ENCODE measurements at regions not wholly inside any gene's neighbourhood (a gene's known extent, or its start where the extent isn't known, plus 50 kb on each side); places are given as distances from the start of the nearest gene placed in this dataset.
"Not testable (repeated sequence)": the region's sequence is repeated elsewhere in the genome, so short reads cannot be mapped to it uniquely, and the experiment has no call there.

GRCh38 chr15:85196697-85197096 is 183.7 kb upstream of the AKAP13 start:
- H3K27ac ChIP-seq: not testable (repeated sequence)

GRCh38 chr15:85197582-85197981 is 182.8 kb upstream of the AKAP13 start:
- not testable (repeated sequence) for H3K27ac ChIP-seq

GRCh38 chr15:85198432-85198831 is 182.0 kb upstream of the AKAP13 start:
- not testable (repeated sequence) for H3K27ac ChIP-seq

- not testable (repeated sequence) for H3K27ac ChIP-seq
Observed at GRCh38 chr15:85200215-85200614, 180.2 kb upstream of the AKAP13 start.

- not testable (repeated sequence) for H3K27ac ChIP-seq
Observed at GRCh38 chr15:85201118-85201793, 179.1 kb upstream of the AKAP13 start.

DNA sequence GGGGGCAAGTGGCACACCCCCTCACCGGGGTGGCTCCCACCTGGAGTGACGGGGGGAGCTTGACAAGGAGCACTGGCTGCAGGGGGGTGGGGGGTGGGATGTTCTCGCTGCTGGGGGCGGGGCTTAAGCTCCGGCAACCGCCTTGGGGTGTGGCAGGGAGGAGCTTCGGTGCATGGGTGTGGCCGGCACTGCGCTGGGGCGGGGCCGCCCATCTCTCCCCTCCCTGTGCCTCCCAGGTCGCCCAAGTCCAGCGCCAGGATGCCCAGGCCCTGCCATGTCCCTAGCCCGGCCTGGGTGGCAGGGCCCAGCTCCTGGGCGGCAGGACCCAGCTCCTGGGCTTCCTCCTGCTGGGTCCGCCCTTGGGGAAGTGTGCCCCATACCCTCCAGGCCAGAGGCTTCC is 175.9 kb upstream of the AKAP13 start:
- H3K27ac ChIP-seq: not testable (repeated sequence)

DNA sequence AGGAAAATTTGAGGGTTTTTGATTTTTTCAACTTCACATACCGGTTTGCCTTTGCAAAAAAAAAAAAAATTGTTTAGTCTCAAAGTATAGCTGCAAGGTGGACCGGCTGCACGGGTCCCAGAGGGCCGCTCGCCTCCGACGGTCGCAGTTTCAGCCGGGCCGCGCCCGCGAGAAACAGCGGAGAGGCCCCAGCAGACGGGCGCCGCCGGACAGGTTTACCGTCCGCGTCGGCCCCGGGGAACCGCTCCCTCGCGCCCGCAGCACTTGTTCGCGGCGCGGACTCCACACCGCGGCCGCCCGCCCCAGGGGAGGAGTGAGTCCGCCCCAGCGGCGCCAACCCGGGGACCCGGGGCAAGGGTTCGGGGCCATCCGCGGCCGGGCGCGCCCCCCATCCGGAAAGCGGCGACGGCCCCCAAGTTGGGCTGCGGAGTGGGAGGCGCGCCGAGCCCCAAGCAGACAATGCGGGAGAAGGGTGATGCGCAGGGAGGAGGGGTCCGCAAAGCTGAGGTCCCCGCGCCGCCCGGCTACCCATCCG is 146.5 kb upstream of the AKAP13 start:
- not testable (repeated sequence) for H3K27ac ChIP-seq

DNA sequence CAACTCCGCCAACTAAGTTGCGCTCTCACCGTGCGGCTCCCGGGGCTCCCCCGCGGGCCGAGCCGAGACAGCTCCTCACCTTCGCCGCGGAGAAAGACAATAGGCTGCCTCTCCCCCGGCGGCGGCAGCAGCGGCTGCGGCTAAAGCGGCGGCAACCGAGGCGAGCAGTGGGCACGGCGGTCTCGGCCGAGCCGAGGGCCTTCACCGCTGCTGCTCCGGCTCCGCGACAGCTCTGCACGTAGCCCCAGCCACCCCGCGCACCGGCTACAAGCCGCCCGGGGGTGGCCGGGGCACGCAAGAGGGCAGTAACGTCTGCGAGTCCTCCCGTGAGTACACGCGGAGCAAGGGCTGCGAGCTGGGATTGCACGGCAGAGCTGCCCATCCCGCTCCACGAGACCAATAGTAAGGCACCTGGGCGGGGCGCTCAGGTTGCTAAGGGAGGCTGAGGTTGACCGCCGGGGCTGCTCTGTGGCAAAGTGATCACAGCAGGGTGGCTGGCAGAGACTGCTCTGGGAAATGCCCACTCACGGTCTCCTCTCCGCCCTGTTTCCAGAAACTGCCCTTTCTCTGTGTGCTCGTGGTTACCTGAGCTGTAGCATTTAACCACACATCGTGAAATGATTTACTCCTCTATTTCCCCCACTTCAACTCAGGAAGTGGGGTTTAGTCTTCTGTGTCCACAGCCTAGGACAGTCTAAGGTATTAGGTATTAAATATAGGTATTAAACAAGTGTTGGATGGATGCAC is 145.8 kb upstream of the AKAP13 start:
- H3K27ac ChIP-seq: not testable (repeated sequence)

DNA sequence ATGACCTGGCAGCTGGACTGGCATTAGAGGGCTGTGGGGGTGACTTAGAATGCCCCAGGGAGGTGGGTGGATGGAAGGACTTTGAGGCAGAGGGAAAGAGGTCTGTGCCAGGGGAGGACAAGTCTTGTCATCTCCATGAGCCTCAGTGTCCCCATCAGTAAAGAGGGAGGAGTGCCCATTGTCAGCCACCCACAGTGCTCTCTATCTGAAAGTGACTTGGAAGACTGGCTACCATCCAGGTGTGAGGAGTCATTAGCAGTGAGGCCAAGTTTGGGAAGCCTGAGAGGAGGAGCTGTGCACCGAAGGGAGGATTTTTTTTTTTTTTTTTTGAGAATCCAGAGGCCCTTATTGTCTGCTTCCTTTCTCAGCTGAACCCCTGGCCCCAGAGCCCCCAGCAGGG is 136.3 kb upstream of the AKAP13 start:
- not testable (repeated sequence) for H3K27ac ChIP-seq

- H3K27ac ChIP-seq: not testable (repeated sequence)
- TF ChIP-seq, protein P1, sequence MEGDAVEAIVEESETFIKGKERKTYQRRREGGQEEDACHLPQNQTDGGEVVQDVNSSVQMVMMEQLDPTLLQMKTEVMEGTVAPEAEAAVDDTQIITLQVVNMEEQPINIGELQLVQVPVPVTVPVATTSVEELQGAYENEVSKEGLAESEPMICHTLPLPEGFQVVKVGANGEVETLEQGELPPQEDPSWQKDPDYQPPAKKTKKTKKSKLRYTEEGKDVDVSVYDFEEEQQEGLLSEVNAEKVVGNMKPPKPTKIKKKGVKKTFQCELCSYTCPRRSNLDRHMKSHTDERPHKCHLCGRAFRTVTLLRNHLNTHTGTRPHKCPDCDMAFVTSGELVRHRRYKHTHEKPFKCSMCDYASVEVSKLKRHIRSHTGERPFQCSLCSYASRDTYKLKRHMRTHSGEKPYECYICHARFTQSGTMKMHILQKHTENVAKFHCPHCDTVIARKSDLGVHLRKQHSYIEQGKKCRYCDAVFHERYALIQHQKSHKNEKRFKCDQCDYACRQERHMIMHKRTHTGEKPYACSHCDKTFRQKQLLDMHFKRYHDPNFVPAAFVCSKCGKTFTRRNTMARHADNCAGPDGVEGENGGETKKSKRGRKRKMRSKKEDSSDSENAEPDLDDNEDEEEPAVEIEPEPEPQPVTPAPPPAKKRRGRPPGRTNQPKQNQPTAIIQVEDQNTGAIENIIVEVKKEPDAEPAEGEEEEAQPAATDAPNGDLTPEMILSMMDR (conservative IDR thresholded peaks at IDR 0.05): peak; percentile 35
Observed at GRCh38 chr15:85250938-85251542, 129.4 kb upstream of the AKAP13 start.

DNA sequence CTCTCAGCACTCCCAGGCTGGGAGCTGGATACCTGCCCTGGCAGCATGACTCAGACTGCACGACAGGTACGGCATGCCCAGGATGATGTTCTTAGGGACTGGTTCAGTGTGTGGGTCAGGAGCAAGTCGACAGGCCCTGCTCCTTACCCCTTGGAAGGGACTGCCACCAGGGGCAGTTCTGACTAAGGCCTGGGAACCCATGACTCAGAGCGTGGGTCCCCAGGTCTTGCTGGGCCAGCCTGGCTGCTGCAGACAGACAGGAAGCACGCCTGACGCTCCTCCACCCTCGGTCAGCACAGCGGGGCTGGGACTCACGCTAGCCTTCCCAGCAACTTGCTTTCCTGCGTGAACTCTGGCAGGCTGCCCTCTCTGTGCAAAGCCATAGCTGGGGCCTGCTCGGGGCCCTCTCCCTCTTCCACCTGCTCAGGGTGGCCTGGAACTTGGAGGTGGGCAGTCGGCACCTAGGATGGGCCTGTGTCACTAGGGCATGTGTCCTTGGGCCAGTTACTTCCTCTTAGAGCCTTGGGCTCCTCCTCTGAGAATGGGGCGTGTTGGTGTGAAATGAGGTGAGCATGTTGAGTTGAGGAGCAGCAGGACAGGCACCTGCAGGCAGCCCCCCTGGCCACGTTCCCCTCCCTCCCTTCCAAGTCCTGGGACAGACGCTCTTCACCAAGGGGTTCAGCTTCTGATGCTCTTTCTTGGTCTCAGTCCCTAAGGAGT is 127.0 kb upstream of the AKAP13 start:
- peak overlapping the region; percentile 41 for H3K27ac ChIP-seq

GRCh38 chr15:85254961-85255360 is 125.4 kb upstream of the AKAP13 start:
- H3K27ac ChIP-seq: not testable (repeated sequence)

DNA sequence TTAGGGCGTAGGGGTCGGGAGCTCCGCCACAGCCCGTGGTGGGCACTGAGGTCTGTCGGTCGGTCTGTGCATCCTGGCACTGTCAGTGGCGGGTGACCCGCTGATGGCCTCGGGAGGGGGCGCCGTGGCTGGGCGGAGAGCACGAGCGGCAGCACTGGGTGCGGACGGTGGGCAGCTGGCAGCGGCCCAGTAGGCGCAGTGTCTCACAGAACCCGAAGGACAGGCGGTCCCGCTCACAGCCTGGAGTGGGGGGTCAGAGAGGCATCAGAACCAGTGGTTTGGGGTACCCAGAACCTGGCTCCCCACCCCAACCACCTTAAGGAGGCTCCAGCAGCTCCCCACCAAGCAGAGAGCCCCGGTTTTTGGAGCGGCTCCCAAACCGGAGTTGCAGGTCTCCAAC is 124.9 kb upstream of the AKAP13 start:
- H3K27ac ChIP-seq: not testable (repeated sequence)

DNA sequence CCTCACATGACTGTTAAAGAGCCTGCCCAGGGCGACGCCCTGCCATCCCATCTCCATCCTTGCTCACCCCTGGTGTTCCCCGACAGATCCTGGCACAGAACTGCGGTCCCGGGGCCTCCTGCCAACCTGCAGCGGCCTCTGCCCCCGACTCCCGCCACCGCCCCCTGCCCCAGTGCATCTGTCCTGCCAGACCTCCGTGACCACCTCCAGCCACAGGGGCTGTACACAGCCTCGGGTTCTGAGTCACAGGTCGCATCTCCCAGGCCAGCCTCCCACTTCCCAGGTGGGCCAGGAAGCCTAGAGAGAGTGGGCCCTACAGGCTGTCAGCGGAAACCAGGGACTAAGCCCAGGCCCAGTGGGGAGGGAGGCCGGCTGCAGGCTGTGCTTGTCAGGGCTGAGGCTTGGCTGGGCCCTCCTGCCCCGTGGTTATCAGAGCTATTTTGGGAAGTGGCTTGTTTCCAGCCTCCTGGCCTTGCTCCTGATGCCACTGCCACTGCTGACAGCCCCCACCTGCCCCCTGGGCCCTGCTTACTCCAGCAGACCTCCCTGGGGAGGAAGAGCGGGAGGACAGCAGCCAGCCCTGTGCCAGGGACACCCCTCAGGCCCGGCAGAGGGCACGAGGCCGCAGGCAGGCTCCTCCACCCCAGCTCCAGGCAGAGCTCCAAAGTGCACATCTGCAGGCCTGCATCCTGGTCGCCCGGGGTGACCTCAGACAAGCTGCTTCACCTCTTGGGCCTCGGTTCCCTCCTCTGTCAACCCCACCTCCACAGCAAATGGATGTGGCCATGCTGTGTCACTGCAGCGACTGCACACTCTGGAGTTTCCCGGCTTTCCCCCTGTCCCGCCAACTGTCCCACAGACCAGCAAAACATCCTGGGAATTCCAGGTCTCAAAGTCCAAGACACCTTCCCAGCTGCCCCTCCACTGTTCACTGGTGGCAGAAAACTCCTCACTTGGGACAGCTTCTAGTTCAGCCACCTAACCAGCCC is 124.1 kb upstream of the AKAP13 start:
- not testable (repeated sequence) for H3K27ac ChIP-seq

GRCh38 chr15:85258062-85258445 is 122.3 kb upstream of the AKAP13 start:
- not testable (repeated sequence) for H3K27ac ChIP-seq

DNA sequence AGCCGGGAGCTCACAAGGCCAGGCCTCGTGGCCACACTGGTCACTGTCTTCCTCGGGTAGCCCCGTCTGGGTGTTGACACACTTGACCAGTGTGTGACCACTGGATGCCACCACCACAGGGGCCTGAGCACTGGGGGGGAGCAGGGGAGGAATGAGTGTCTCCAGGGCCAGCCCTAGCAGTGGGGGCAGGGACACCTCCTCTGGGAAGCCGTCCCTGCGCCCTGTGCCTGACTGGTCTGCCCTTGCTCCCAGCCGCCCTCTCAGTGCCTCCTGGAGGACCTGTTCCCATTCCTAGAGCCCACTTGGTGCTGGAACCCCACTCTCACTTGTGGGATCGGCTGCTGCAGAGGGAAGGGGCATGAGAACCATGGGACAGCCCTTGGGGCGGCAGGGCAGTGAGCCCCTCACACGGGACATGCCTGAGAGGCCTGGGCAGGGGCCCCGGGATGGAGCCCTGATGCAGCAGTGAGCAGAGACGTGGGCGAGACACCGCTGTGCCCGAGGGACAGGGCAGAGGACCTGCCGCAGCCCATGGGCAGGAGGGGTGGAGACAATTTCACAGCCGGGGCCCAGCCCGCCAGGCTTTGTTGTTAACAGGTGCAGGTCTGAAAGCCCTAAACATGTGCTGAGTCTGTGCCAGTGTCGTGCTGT is 121.7 kb upstream of the AKAP13 start:
- H3K27ac ChIP-seq: not testable (repeated sequence)

DNA sequence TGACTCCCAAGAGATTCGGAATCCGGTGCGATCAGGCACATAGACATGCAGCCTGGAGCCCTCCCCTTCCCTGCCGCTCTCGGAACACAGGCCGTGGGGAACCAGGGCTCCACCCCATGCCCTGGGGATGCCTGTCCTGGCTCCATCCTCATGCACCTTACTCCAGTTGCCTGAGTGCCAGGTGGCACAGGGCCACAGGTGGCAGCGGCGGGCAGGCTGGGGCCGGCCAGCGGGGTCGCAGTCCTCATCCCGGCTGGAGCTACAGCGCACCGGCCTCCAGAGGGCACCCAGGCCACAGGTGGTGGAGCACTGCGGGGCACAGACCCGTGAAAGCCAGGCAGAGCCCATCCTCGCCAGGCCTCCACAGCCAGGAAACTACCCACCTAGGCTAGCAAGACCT is 119.9 kb upstream of the AKAP13 start:
- not testable (repeated sequence) for H3K27ac ChIP-seq

- not testable (repeated sequence) for H3K27ac ChIP-seq
Observed at GRCh38 chr15:85262461-85263055, 117.8 kb upstream of the AKAP13 start.

All from C4-2B (cell line).